Eye (tissue), 1 donor: ENCODE measurements at regions not wholly inside any gene's neighbourhood (a gene's known extent, or its start where the extent isn't known, plus 50 kb on each side); places are given as distances from the start of the nearest gene placed in this dataset.

ENCODE experiments used
- DNase-seq: peaks from one replicate; pipeline ENCODE4 v3.0.0-alpha.2; 2015

GRCh38 chr5:123907349-123907748 lies 395.4 kb downstream of the CSNK1G3 start:
- DNase-seq = no peak

- DNase-seq = no peak
Measured at GRCh38 chr5:123906698-123907295, 394.8 kb downstream of the CSNK1G3 start.

- DNase-seq = no peak
Measured at GRCh38 chr5:123885081-123885480, 373.1 kb downstream of the CSNK1G3 start.

- peak; percentile 27 for DNase-seq
Measured at GRCh38 chr5:123882965-123883345, 371.0 kb downstream of the CSNK1G3 start.

GRCh38 chr5:123882319-123882964 lies 370.5 kb downstream of the CSNK1G3 start:
- peak; percentile 15 for DNase-seq

GRCh38 chr5:123881759-123882244 lies 369.8 kb downstream of the CSNK1G3 start:
- no peak for DNase-seq

- no peak for DNase-seq
Measured at GRCh38 chr5:123880875-123881274, 368.9 kb downstream of the CSNK1G3 start.

- no peak for DNase-seq
Measured at GRCh38 chr5:123879071-123879470, 367.1 kb downstream of the CSNK1G3 start.

GRCh38 chr5:123876276-123876790 lies 364.4 kb downstream of the CSNK1G3 start:
- peak; percentile 13 for DNase-seq

- DNase-seq = peak; percentile 67
Measured at GRCh38 chr5:123875561-123876275, 363.7 kb downstream of the CSNK1G3 start.

- peak; percentile 59 for DNase-seq
Measured at GRCh38 chr5:123874600-123875201, 362.7 kb downstream of the CSNK1G3 start.

- peak; percentile 37 for DNase-seq
Measured at GRCh38 chr5:123873846-123874245, 361.9 kb downstream of the CSNK1G3 start.

- DNase-seq = no peak
Measured at GRCh38 chr5:123871373-123871772, 359.4 kb downstream of the CSNK1G3 start.

GRCh38 chr5:123868881-123869280 lies 356.9 kb downstream of the CSNK1G3 start:
- no peak for DNase-seq

GRCh38 chr5:123868267-123868666 lies 356.3 kb downstream of the CSNK1G3 start:
- DNase-seq = peak; percentile 67

GRCh38 chr5:123865641-123866040 lies 353.7 kb downstream of the CSNK1G3 start:
- DNase-seq = no peak

GRCh38 chr5:123864578-123864977 lies 352.6 kb downstream of the CSNK1G3 start:
- DNase-seq = no peak

- no peak for DNase-seq
Measured at GRCh38 chr5:123858938-123859337, 347.0 kb downstream of the CSNK1G3 start.

GRCh38 chr5:123856766-123857165 lies 344.8 kb downstream of the CSNK1G3 start:
- DNase-seq = no peak

GRCh38 chr5:123855609-123856008 lies 343.6 kb downstream of the CSNK1G3 start:
- DNase-seq = peak; percentile 53

GRCh38 chr5:123845356-123846100 lies 333.6 kb downstream of the CSNK1G3 start:
- DNase-seq = no peak

GRCh38 chr5:123844873-123845272 lies 332.9 kb downstream of the CSNK1G3 start:
- no peak for DNase-seq

GRCh38 chr5:123835421-123835820 lies 323.4 kb downstream of the CSNK1G3 start:
- no peak for DNase-seq
